ENCODE measurements at regions not wholly inside any gene's neighbourhood (a gene's known extent, or its start where the extent isn't known, plus 50 kb on each side); places are given as distances from the start of the nearest gene placed in this dataset.

- Histone ChIP-seq H3K4me1 (replicated peaks) (no peaks in the 10 kb centered on the region), H3K9me3 (no peaks in the 10 kb centered on the region), H3K4me3 (no peak overlapping the region), H3K36me3 (no peaks in the 10 kb centered on the region), H3K27ac (no peak overlapping the region), H3K27me3 (replicated peaks; ENCODE audit: insufficient read depth) (no peaks in the 10 kb centered on the region)
- WGBS: 91% methylated on average over 3 of the region's 3 CpGs
- intact Hi-C loops (cut with DNase I): no loop called here
- DNase-seq (ENCODE audit: low spot score): no peak
- TF ChIP-seq POLR2A (IDR thresholded peaks at IDR 0.05): no peak
- TF ChIP-seq POLR2AphosphoS5 (IDR thresholded peaks at IDR 0.05): no peak
- no peak for TF ChIP-seq CTCF (IDR thresholded peaks at IDR 0.05)
Observed at GRCh38 chr14:89058697-89059096, 234.2 kb downstream of the TTC8 start.

GRCh38 chr14:89060191-89060590, 235.7 kb downstream of the TTC8 start:
- no peak for DNase-seq (ENCODE audit: low spot score)
- no peak for TF ChIP-seq POLR2A (IDR thresholded peaks at IDR 0.05)
- TF ChIP-seq POLR2AphosphoS5 (IDR thresholded peaks at IDR 0.05): no peak
- no peak for TF ChIP-seq CTCF (IDR thresholded peaks at IDR 0.05)
- no peaks in the 10 kb centered on the region for H3K36me3 ChIP-seq
- H3K4me1 ChIP-seq (replicated peaks): no peaks in the 10 kb centered on the region
- H3K27ac ChIP-seq: no peak overlapping the region
- no peak overlapping the region for H3K4me3 ChIP-seq
- peaks cover 4% of the 10 kb centered on the region for H3K27me3 ChIP-seq (replicated peaks; ENCODE audit: insufficient read depth)
- H3K9me3 ChIP-seq: no peaks in the 10 kb centered on the region
- intact Hi-C loops (cut with DNase I): no loop called here

- Histone ChIP-seq H3K9me3 (no peaks in the 10 kb centered on the region), H3K36me3 (no peaks in the 10 kb centered on the region), H3K4me3 (no peak overlapping the region), H3K27ac (no peak overlapping the region), H3K27me3 (replicated peaks; ENCODE audit: insufficient read depth) (peaks cover 4% of the 10 kb centered on the region), H3K4me1 (replicated peaks) (no peaks in the 10 kb centered on the region)
- TF ChIP-seq POLR2A (IDR thresholded peaks at IDR 0.05): no peak
- TF ChIP-seq POLR2AphosphoS5 (IDR thresholded peaks at IDR 0.05): no peak
- TF ChIP-seq CTCF (IDR thresholded peaks at IDR 0.05): no peak
- no peak for DNase-seq (ENCODE audit: low spot score)
- intact Hi-C loops (cut with DNase I): no loop called here
- WGBS: 90% methylated on average over 1 of the region's 1 CpG
Observed at GRCh38 chr14:89061696-89062095, 237.2 kb downstream of the TTC8 start.

GRCh38 chr14:89065879-89066278, 241.4 kb downstream of the TTC8 start:
- Histone ChIP-seq H3K36me3 (no peaks in the 10 kb centered on the region), H3K4me1 (replicated peaks) (no peaks in the 10 kb centered on the region), H3K27ac (no peak overlapping the region), H3K9me3 (no peaks in the 10 kb centered on the region), H3K4me3 (no peak overlapping the region), H3K27me3 (replicated peaks; ENCODE audit: insufficient read depth) (peaks cover 4% of the 10 kb centered on the region)
- WGBS: 61% methylated on average over 2 of the region's 2 CpGs
- intact Hi-C loops (cut with DNase I): no loop called here
- DNase-seq (ENCODE audit: low spot score): no peak
- no peak for TF ChIP-seq POLR2A (IDR thresholded peaks at IDR 0.05)

- Histone ChIP-seq H3K27me3 (replicated peaks; ENCODE audit: insufficient read depth) (peaks cover 4% of the 10 kb centered on the region), H3K36me3 (no peaks in the 10 kb centered on the region), H3K4me3 (no peak overlapping the region), H3K27ac (no peak overlapping the region), H3K9me3 (no peaks in the 10 kb centered on the region), H3K4me1 (replicated peaks) (no peaks in the 10 kb centered on the region)
- DNase-seq (ENCODE audit: low spot score): no peak
- intact Hi-C loops (cut with DNase I): no loop called here
- TF ChIP-seq CTCF (IDR thresholded peaks at IDR 0.05): no peak
- no peak for TF ChIP-seq POLR2AphosphoS5 (IDR thresholded peaks at IDR 0.05)
- no peak for TF ChIP-seq POLR2A (IDR thresholded peaks at IDR 0.05)
- WGBS: 65% methylated on average over 12 of the region's 12 CpGs
Observed at GRCh38 chr14:89067293-89067972, 243.0 kb downstream of the TTC8 start.
